Esophagus squamous epithelium (tissue), 5 donors: ENCODE measurements at regions not wholly inside any gene's neighbourhood (a gene's known extent, or its start where the extent isn't known, plus 50 kb on each side); places are given as distances from the start of the nearest gene placed in this dataset.

Source experiments
- DNase-seq: peaks from one replicate; lab custom pipeline; 2025; lab: John Stamatoyannopoulos, UW
- H3K27ac ChIP-seq, 4 donors: fragments of 200-600 bp; sonication (generic); one replicate each; pipeline ENCODE4 v1.5.1; 2016 to 2019; ENCODE audit warnings: mild to moderate bottlenecking in 1 of 4
- H3K27me3 ChIP-seq, 4 donors: fragments of 200-600 bp; sonication (generic); 1 replicate in 3 of 4; 2 replicates in 1 of 4; pipeline versions ENCODE4 v1.5.1 to v1.6.0; 2017 to 2021; ENCODE audit warnings: antibody characterized with exemption in 1 of 4
- H3K36me3 ChIP-seq, 3 donors: fragments of 200-600 bp; sonication (generic); one replicate each; pipeline ENCODE4 v1.5.1; 2016 to 2019
- H3K4me1 ChIP-seq, 3 donors: fragments of 200-600 bp; sonication (generic); one replicate each; pipeline ENCODE4 v1.5.1; 2017 to 2019
- H3K4me3 ChIP-seq, 4 donors: fragments of 200-600 bp; sonication (generic); 1 replicate in 3 of 4; 2 replicates in 1 of 4; pipeline ENCODE4 v1.5.1; 2016 to 2019; ENCODE audit warnings: mild to moderate bottlenecking in 2 of 4, moderate library complexity in 1 of 4
- H3K9me3 ChIP-seq, 3 donors: fragments of 200-600 bp; sonication (generic); one replicate each; pipeline ENCODE4 v1.5.1; 2016 to 2019
- POLR2A ChIP-seq, 4 donors: fragments of 450-650 bp; IDR thresholded peaks; one replicate each; pipeline ENCODE4 v1.6.1; 2017; ENCODE audit warnings: antibody characterized with exemption in 4 of 4, mild to moderate bottlenecking in 4 of 4, moderate library complexity in 3 of 4
- WGBS, 2 donors: methylation state at CpG; one replicate each; pipeline ENCODE4 v1.1.5; 2018; 5-methylcytosine and 5-hydroxymethylcytosine counted together
- intact Hi-C: fragments of 100-400 bp; cut with DNase I; formaldehyde crosslinking; loops from one replicate; pipeline ENCODE4 v1.15.0; 2022
- TF ChIP-seq, protein P1 (sequence below), 6 experiments: fragments of 450-650 bp in 4 of 6; fragments of 200-600 bp in 2 of 6; sonication (generic) in 2 of 6; IDR thresholded peaks; one replicate each; pipeline ENCODE4 v1.5.1; 2016 to 2019; ENCODE audit warnings: antibody characterized with exemption in 6 of 6, mild to moderate bottlenecking in 4 of 6, moderate library complexity in 4 of 6
- donor health status: DM: yes; HTN: yes; CAD: no.

DNA sequence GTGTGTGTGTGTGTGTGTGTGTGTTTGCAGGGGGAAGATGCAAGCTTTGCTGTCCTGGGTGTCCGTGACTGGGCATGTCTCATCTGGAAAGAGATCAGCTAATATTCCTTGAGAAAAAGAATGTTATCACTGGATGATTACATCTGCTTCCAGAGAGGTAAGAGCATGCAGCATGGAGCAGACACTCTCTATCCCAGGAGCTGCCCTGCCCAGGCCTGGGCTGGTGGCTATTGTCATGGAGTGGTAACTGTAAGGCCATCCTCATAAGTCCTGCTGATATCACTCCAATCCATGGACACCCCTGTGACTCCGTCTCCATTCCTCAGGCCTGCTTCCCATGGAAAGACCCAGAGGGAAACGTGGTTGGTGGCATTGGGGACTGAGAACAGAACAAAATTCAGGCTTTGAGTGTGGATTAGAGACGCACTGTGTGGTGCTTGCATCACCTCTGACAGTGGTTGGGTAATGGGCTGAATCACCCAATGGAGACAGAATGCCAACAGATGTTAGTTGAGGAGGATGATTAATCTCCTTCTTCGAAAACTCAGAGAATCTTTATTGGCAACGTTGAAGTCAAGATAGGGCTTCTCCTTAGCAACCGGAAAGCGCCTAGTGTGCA, 52.0 kb upstream of the KCNIP1 start:
- DNase-seq = no peak
- WGBS, 2 donors = 64 to 70% methylated on average over 5 to 6 of the region's 8 CpGs
- Histone ChIP-seq H3K4me1 (no peaks in the 10 kb centered on the region), H3K4me3 (no peak overlapping the region), H3K36me3 (no peaks in the 10 kb centered on the region), H3K9me3 (peaks cover 0 to 3% (median 0%) of the 10 kb centered on the region in 3 donors), H3K27me3 (no peaks in the 10 kb centered on the region), H3K27ac (no peak overlapping the region)
- intact Hi-C loops = no loop called here
- TF ChIP-seq POLR2A (IDR thresholded peaks at IDR 0.05) = no peak
- TF ChIP-seq, protein P1, sequence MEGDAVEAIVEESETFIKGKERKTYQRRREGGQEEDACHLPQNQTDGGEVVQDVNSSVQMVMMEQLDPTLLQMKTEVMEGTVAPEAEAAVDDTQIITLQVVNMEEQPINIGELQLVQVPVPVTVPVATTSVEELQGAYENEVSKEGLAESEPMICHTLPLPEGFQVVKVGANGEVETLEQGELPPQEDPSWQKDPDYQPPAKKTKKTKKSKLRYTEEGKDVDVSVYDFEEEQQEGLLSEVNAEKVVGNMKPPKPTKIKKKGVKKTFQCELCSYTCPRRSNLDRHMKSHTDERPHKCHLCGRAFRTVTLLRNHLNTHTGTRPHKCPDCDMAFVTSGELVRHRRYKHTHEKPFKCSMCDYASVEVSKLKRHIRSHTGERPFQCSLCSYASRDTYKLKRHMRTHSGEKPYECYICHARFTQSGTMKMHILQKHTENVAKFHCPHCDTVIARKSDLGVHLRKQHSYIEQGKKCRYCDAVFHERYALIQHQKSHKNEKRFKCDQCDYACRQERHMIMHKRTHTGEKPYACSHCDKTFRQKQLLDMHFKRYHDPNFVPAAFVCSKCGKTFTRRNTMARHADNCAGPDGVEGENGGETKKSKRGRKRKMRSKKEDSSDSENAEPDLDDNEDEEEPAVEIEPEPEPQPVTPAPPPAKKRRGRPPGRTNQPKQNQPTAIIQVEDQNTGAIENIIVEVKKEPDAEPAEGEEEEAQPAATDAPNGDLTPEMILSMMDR (IDR thresholded peaks at IDR 0.05) = no peak

- H3K36me3 ChIP-seq = no peaks in the 10 kb centered on the region
- H3K9me3 ChIP-seq = no peaks in the 10 kb centered on the region
- no peak overlapping the region for H3K27ac ChIP-seq
- no peaks in the 10 kb centered on the region for H3K27me3 ChIP-seq
- no peak overlapping the region for H3K4me3 ChIP-seq
- intact Hi-C loops = no loop called here
- no peak for TF ChIP-seq POLR2A (IDR thresholded peaks at IDR 0.05)
- TF ChIP-seq, protein P1 (IDR thresholded peaks at IDR 0.05) = no peak
- H3K4me1 ChIP-seq = no peaks in the 10 kb centered on the region
- WGBS, 2 donors = 62 to 72% methylated on average over 8 to 9 of the region's 9 CpGs
- no peak for DNase-seq
Measured at GRCh38 chr5:170450061-170450669, 53.7 kb upstream of the KCNIP1 start.

DNA sequence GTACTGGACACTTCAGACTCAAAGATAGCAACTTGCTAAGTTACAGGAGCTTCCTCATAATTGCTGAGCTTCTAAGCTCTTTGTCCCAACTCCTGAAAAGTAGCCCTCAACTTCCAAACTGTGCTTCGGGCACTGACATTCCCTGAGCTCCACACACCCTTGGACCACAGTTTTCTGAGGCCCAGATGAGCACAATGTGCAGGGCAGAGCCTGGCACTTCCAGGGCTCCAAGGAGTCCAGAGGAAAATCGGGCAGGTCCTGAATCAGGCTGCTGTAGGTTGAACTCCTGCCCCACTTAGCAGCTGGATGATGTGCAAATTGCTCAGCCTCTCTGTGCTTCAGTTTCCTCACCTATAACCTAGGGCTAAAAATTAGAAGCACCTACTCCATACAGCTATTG, 54.6 kb upstream of the KCNIP1 start:
- no peak overlapping the region for H3K4me3 ChIP-seq
- 89% methylated on average over 1 to 2 of the region's 2 CpGs for WGBS, 2 donors
- intact Hi-C loops = no loop called here
- no peaks in the 10 kb centered on the region for H3K4me1 ChIP-seq
- no peaks in the 10 kb centered on the region for H3K27me3 ChIP-seq
- H3K36me3 ChIP-seq = no peaks in the 10 kb centered on the region
- H3K27ac ChIP-seq = no peak overlapping the region
- DNase-seq = no peak
- no peaks in the 10 kb centered on the region for H3K9me3 ChIP-seq
- TF ChIP-seq POLR2A (IDR thresholded peaks at IDR 0.05) = no peak
- TF ChIP-seq, protein P1 (IDR thresholded peaks at IDR 0.05) = no peak

GRCh38 chr5:170448221-170448620, 55.6 kb upstream of the KCNIP1 start:
- Histone ChIP-seq H3K9me3 (no peaks in the 10 kb centered on the region), H3K4me3 (no peak overlapping the region), H3K36me3 (no peaks in the 10 kb centered on the region), H3K4me1 (no peaks in the 10 kb centered on the region), H3K27ac (no peak overlapping the region), H3K27me3 (no peaks in the 10 kb centered on the region)
- intact Hi-C loops = no loop called here
- TF ChIP-seq, protein P1 (IDR thresholded peaks at IDR 0.05) = no peak
- TF ChIP-seq POLR2A (IDR thresholded peaks at IDR 0.05) = no peak
- no peak for DNase-seq
- whole genome bisulfite sequencing, 2 donors = 80 to 81% methylated on average over 3 of the region's 3 CpGs

GRCh38 chr5:170446365-170446764, 57.2 kb upstream of the KCNMB1 start:
- no peak for TF ChIP-seq POLR2A (IDR thresholded peaks at IDR 0.05)
- TF ChIP-seq, protein P1 (IDR thresholded peaks at IDR 0.05) = no peak
- intact Hi-C loops = no loop called here
- no peaks in the 10 kb centered on the region for H3K9me3 ChIP-seq

More at GRCh38 chr5:170446365-170446764, 57.2 kb upstream of the KCNMB1 start:
- Histone ChIP-seq H3K4me3 (no peak overlapping the region), H3K36me3 (no peaks in the 10 kb centered on the region), H3K27ac (no peak overlapping the region), H3K4me1 (no peaks in the 10 kb centered on the region), H3K27me3 (no peaks in the 10 kb centered on the region)
- 69 to 82% methylated on average over 2 of the region's 2 CpGs for WGBS, 2 donors
- no peak for DNase-seq
